NT2/D1 (cell line): ENCODE measurements at regions not wholly inside any gene's neighbourhood (a gene's known extent, or its start where the extent isn't known, plus 50 kb on each side); places are given as distances from the start of the nearest gene placed in this dataset.

Experiments
- SUZ12 ChIP-seq: IDR thresholded peaks from 2 replicates; pipeline ENCODE4 v1.6.1; 2011; ENCODE audit not compliant: insufficient read length, insufficient read depth; ENCODE audit errors: extremely low read depth
- YY1 ChIP-seq: IDR thresholded peaks from 2 replicates; pipeline ENCODE4 v1.6.1; 2011; ENCODE audit not compliant: insufficient read length, insufficient read depth
- ZNF274 ChIP-seq: IDR thresholded peaks from 2 replicates; pipeline ENCODE4 v1.6.1; 2011; ENCODE audit warnings: mild to moderate bottlenecking, low read depth, low read length

DNA sequence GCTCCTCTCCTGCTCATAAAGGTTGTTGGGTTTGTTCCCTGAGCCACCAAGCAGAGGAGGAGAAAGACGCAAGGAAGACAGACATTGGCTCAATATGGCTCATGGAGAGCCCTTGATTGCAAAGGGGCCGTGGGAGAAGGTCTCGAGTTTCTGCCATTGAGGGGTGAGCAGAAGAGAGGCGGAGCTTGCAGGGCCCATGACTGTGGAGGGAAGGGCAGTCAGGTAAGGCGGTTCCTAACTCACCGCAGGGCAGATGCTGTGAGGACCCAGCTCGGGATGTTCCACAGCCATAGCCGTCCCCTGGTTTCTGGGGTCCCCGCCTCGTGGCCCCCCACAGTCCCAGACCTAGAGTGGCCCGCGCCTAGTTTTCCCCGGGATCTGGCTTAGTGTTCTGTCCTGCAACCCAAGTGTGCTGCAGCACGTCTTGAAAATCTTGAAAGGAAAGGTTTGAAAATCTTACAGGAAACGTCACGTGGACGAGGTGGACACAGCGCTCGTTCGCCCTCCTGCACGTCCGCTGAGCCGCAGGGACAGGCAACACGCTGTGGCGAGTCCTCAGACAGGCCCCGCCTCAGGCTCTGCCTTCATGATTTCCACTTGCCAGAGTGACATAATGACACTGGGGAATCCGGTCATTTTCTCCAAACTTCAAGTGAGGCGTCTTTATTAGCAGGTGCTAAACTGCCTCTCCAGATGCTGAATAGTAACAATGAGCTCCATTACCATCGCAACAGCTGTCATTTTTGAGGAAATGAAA, 105.5 kb upstream of the HDAC4 start:
- TF ChIP-seq SUZ12 (no peak), ZNF274 (no peak), YY1 (no peak)
